Left lung (tissue), 4 donors: ENCODE measurements at regions not wholly inside any gene's neighbourhood (a gene's known extent, or its start where the extent isn't known, plus 50 kb on each side); places are given as distances from the start of the nearest gene placed in this dataset.

ENCODE experiments used
- ATAC-seq: fragments of 200-7000 bp; cut with Tn5 transposase; one replicate; pipeline ENCODE4 v1.9.1; 2020; ENCODE audit warnings: moderate library complexity
- DNase-seq, 4 donors: peaks; one replicate each; pipeline ENCODE4 v3.0.0-alpha.2; 2013 to 2020
- H3K27ac ChIP-seq, 2 donors: fragments of 200-600 bp; sonication (generic) in 1 of 2; one replicate each; pipeline versions ENCODE4 v1.5.0 to v1.8.0; 2020 to 2021
- H3K27me3 ChIP-seq, 2 donors: fragments of 200-600 bp; sonication (generic) in 1 of 2; one replicate each; pipeline versions ENCODE4 v1.5.0 to v1.8.0; 2020 to 2021
- H3K36me3 ChIP-seq, 2 donors: fragments of 200-600 bp; sonication (generic) in 1 of 2; one replicate each; pipeline versions ENCODE4 v1.5.0 to v1.8.0; 2020 to 2021
- H3K4me1 ChIP-seq, 2 donors: fragments of 200-600 bp; one replicate each; pipeline ENCODE4 v1.8.0; 2021
- H3K4me3 ChIP-seq, 2 donors: fragments of 200-600 bp; sonication (generic) in 1 of 2; one replicate each; pipeline versions ENCODE4 v1.5.0 to v1.8.0; 2020 to 2021; ENCODE audit warnings: mild to moderate bottlenecking in 1 of 2
- H3K9me3 ChIP-seq, 2 donors: fragments of 200-600 bp; sonication (generic) in 1 of 2; one replicate each; pipeline versions ENCODE4 v1.5.0 to v1.8.0; 2020 to 2021
- intact Hi-C, 2 donors: fragments of 100-400 bp; cut with DNase I; formaldehyde crosslinking; loops; one replicate each; pipeline versions ENCODE4 v1.11.2 to v1.14.2; 2022
- TF ChIP-seq, protein P1 (sequence below), 2 donors: fragments of 200-600 bp; sonication (generic) in 1 of 2; IDR thresholded peaks; one replicate each; pipeline versions ENCODE4 v1.5.0 to v1.8.0; 2021; ENCODE audit warnings: antibody characterized with exemption in 2 of 2
- donor health status: DM: no; HTN: yes; CAD: no.
- donor health status: DM: no; HTN: no; CAD: no.

DNA sequence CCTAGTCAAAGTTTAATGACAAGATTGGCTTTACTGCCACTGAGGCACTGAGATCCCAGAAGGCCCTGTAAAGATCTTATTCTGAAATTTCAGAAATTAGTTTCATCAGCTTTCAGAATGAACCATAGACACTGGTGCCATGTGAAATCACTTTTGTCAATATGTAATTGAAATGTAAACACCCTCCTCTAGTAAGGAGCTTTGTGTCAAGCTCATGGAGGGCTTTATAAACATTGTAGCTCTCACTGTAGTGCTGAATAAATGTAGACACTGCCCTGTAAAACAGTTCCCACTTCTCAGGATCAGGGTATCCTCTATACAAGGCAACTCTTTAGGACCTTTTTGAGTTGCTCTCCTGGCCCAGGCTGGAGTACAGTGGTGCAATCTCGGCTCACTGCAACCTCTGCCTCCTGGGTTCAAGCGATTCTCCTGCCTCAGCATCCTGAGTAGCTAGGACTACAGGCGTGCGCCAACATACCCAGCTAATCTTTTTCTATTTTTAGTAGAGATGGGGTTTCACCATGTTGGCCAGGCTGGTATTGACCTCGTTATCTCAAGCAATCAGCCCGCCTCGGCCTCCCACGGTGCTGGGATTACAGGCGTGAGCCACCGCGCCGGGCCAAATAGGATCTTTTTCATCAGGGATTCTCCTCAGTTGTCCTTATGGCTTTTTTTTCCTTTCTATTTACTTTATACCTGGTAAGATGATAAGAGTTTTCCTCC is 1823.9 kb upstream of the CDH9 start:
- Histone ChIP-seq H3K9me3 (no peaks in the 10 kb centered on the region), H3K27ac (no peak overlapping the region), H3K36me3 (no peaks in the 10 kb centered on the region), H3K4me3 (no peak overlapping the region), H3K27me3 (no peaks in the 10 kb centered on the region), H3K4me1 (no peaks in the 10 kb centered on the region)
- TF ChIP-seq, protein P1, sequence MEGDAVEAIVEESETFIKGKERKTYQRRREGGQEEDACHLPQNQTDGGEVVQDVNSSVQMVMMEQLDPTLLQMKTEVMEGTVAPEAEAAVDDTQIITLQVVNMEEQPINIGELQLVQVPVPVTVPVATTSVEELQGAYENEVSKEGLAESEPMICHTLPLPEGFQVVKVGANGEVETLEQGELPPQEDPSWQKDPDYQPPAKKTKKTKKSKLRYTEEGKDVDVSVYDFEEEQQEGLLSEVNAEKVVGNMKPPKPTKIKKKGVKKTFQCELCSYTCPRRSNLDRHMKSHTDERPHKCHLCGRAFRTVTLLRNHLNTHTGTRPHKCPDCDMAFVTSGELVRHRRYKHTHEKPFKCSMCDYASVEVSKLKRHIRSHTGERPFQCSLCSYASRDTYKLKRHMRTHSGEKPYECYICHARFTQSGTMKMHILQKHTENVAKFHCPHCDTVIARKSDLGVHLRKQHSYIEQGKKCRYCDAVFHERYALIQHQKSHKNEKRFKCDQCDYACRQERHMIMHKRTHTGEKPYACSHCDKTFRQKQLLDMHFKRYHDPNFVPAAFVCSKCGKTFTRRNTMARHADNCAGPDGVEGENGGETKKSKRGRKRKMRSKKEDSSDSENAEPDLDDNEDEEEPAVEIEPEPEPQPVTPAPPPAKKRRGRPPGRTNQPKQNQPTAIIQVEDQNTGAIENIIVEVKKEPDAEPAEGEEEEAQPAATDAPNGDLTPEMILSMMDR (IDR thresholded peaks at IDR 0.05): no peak
- ATAC-seq (peak; percentile 64), DNase-seq (no peak)
- intact Hi-C loops: no loop called here

DNA sequence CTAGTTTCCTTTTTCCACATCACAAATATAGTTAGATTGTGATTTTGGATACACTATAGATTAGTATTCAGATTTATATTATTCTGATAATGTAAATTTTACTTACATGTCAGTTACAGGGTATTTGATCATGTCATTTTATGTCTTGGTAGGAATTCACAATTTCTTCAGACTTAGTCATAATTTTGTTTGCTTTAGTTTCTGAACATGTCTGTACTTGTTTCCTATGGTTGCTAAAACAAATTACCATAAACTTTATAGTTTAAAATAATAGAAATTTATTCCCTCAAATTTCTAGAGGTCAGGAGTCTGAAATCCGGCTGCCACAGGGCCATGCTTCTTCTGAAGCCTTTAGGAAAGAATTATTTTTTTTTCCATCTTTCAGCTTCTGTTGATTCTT is 1817.2 kb upstream of the CDH9 start:
- Histone ChIP-seq H3K4me1 (no peaks in the 10 kb centered on the region), H3K27ac (no peak overlapping the region), H3K27me3 (no peaks in the 10 kb centered on the region), H3K9me3 (no peaks in the 10 kb centered on the region), H3K36me3 (no peaks in the 10 kb centered on the region), H3K4me3 (no peak overlapping the region)
- TF ChIP-seq, protein P1 (IDR thresholded peaks at IDR 0.05): no peak
- DNase-seq (no peak), ATAC-seq (no peak)
- intact Hi-C loops: no loop called here

DNA sequence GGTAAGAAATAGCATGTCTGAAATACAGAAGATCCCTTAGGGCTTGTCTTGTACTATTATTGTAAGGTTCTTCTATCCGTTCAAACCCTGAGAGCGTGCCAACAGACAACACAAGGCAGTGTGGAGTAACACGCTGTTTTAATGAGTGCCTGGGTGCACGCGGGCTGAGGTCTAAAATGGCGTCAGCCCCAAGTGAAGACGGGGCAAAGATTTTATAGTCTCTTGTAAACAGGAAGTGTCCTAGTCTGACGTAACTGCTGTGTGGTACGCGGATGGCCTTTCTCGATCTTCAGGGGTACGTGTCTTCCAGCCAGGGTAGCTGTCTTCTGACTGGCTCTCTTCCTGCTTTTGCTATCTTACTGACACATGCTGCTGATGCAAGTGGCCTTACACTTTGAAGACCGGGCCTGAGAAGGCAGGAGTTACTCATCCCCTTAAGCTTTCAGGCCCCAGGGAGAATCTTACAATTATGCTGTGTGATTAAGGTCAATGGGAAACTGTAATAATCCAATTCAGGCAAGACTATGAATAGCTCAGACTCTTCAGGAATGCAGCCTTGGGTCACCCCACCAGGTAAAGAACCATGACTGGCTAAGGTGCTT is 1812.0 kb upstream of the CDH9 start:
- no peaks in the 10 kb centered on the region for H3K4me1 ChIP-seq
- H3K9me3 ChIP-seq: peaks cover 0 to 18% of the 10 kb centered on the region in 2 donors
- intact Hi-C loops: no loop called here
- ATAC-seq (no peak), DNase-seq (no peak)
- TF ChIP-seq, protein P1 (IDR thresholded peaks at IDR 0.05): no peak
- H3K27ac ChIP-seq: no peak overlapping the region
- no peak overlapping the region for H3K4me3 ChIP-seq
- H3K36me3 ChIP-seq: no peaks in the 10 kb centered on the region
- H3K27me3 ChIP-seq: no peaks in the 10 kb centered on the region

DNA sequence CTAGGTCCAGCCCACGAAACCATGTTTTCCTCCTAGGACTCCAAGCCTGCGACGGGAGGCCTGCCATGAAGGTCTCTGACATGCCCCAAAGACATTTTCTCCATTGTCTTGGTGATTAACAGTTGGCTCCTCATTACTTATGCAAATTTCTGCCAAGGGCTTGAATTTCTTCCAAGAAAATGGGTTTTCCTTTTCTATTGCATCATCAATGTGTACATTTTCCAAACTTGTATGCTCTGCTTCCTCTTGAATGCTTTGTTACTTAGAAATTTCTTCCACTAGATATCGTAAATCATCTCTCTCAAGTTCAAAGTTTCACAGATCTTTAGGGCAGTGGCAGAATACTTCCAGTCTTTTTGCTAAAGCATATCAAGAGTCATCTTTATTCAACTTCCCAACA is 1792.7 kb upstream of the CDH9 start:
- no peaks in the 10 kb centered on the region for H3K36me3 ChIP-seq

DNA sequence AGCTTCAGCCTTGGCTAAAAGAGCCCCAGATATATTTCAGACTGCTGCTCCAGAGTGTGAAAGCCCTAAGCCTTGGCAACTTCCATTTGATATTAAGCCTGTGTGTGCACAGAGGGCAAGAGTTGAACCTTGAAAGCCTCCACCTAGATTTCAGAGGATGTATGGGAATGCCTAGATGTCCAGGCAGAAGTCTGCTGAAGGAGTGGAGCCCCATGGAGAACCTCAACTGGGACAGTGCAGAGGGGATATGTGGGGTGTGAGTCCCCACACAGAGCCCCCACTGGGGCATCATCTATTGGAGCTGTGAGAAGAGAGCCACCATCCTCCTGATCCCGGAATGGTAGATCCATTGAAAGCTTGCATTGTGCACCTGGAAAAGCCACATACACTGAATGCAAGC is 1784.8 kb upstream of the CDH9 start:
- ATAC-seq (no peak), DNase-seq (no peak)
- Histone ChIP-seq H3K27me3 (no peaks in the 10 kb centered on the region), H3K9me3 (peaks cover 0 to 15% of the 10 kb centered on the region in 2 donors), H3K4me3 (no peak overlapping the region), H3K27ac (no peak overlapping the region), H3K36me3 (no peaks in the 10 kb centered on the region), H3K4me1 (no peaks in the 10 kb centered on the region)
- TF ChIP-seq, protein P1 (IDR thresholded peaks at IDR 0.05): no peak
- intact Hi-C loops: no loop called here

More for the DNA sequence above, 1792.7 kb upstream of the CDH9 start:
- Histone ChIP-seq H3K4me3 (no peak overlapping the region), H3K27me3 (no peaks in the 10 kb centered on the region), H3K27ac (no peak overlapping the region), H3K9me3 (peaks cover 0 to 6% of the 10 kb centered on the region in 2 donors), H3K4me1 (no peaks in the 10 kb centered on the region)
- TF ChIP-seq, protein P1 (IDR thresholded peaks at IDR 0.05): no peak
- ATAC-seq: no peak
- intact Hi-C loops: no loop called here
- DNase-seq: no peak
